Body of pancreas (tissue), 4 donors: ENCODE measurements at regions not wholly inside any gene's neighbourhood (a gene's known extent, or its start where the extent isn't known, plus 50 kb on each side); places are given as distances from the start of the nearest gene placed in this dataset.
A peak's percentile ranks its signal among the peaks of the same experiment; 100 is the strongest.

Experiments used
- ATAC-seq: fragments of 150-250 bp; one replicate; pipeline ENCODE4 v1.9.1; 2016
- DNase-seq, 4 donors: peaks; one replicate each; pipeline ENCODE4 v3.0.0-alpha.2; 2019
- H3K27ac ChIP-seq, 4 donors: fragments of 200-600 bp; sonication (generic); 1 replicate in 3 of 4; 2 replicates in 1 of 4; pipeline versions ENCODE4 v1.5.1 to v1.6.1; 2016 to 2019; ENCODE audit warnings: mild to moderate bottlenecking in 1 of 4, mixed read lengths in 1 of 4, moderate library complexity in 1 of 4
- H3K27me3 ChIP-seq, 2 donors: fragments of 200-600 bp; sonication (generic); one replicate each; pipeline ENCODE4 v1.6.0; 2016; ENCODE audit warnings: mild to moderate bottlenecking in 1 of 2
- H3K36me3 ChIP-seq, 2 donors: fragments of 200-600 bp; sonication (generic); replicated peaks in 1 of 2; 2 replicates each; pipeline ENCODE4 v1.5.1; 2016; ENCODE audit warnings: low read depth in 2 of 2; ENCODE audit not compliant: insufficient read depth in 1 of 2
- H3K4me1 ChIP-seq: fragments of 200-600 bp; sonication (generic); one replicate; pipeline ENCODE4 v1.6.0; 2016
- H3K4me3 ChIP-seq, 2 donors: fragments of 200-600 bp; sonication (generic); 1 replicate in 1 of 2; 2 replicates in 1 of 2; pipeline ENCODE4 v1.5.1; 2016 to 2019
- H3K9me3 ChIP-seq, 3 donors: fragments of 200-600 bp; sonication (generic); 1 replicate in 2 of 3; 2 replicates in 1 of 3; pipeline ENCODE4 v1.5.1; 2016
- POLR2A ChIP-seq, 3 donors: fragments of 450-650 bp; IDR thresholded peaks; one replicate each; pipeline ENCODE4 v1.6.1; 2016; ENCODE audit warnings: antibody characterized with exemption in 3 of 3, mild to moderate bottlenecking in 2 of 3
- WGBS, 2 donors: methylation state at CpG; one replicate each; pipeline ENCODE4 v1.1.5; 2017; 5-methylcytosine and 5-hydroxymethylcytosine counted together
- intact Hi-C: fragments of 100-400 bp; cut with DNase I; formaldehyde crosslinking; loops from one replicate; pipeline ENCODE4 v1.15.1; 2023
- TF ChIP-seq, protein P1 (sequence below), 7 experiments: fragments of 450-650 bp in 4 of 7; fragments of 200-600 bp in 3 of 7; sonication (generic) in 3 of 7; IDR thresholded peaks; one replicate each; pipeline ENCODE4 v1.5.1; 2016 to 2019; ENCODE audit warnings: antibody characterized with exemption in 7 of 7

- 45 to 59% methylated on average over 3 of the region's 3 CpGs for WGBS, 2 donors
- DNase-seq (no peak), ATAC-seq (no peak)
- Histone ChIP-seq H3K27ac (no peak overlapping the region), H3K4me1 (peaks cover 20% of the 10 kb centered on the region), H3K4me3 (no peak overlapping the region), H3K36me3 (no peaks in the 10 kb centered on the region), H3K9me3 (no peaks in the 10 kb centered on the region), H3K27me3 (no peaks in the 10 kb centered on the region)
- TF ChIP-seq, protein P1, sequence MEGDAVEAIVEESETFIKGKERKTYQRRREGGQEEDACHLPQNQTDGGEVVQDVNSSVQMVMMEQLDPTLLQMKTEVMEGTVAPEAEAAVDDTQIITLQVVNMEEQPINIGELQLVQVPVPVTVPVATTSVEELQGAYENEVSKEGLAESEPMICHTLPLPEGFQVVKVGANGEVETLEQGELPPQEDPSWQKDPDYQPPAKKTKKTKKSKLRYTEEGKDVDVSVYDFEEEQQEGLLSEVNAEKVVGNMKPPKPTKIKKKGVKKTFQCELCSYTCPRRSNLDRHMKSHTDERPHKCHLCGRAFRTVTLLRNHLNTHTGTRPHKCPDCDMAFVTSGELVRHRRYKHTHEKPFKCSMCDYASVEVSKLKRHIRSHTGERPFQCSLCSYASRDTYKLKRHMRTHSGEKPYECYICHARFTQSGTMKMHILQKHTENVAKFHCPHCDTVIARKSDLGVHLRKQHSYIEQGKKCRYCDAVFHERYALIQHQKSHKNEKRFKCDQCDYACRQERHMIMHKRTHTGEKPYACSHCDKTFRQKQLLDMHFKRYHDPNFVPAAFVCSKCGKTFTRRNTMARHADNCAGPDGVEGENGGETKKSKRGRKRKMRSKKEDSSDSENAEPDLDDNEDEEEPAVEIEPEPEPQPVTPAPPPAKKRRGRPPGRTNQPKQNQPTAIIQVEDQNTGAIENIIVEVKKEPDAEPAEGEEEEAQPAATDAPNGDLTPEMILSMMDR (IDR thresholded peaks at IDR 0.05): no peak
- TF ChIP-seq POLR2A (IDR thresholded peaks at IDR 0.05): no peak
- intact Hi-C loops: no loop called here
Measured at GRCh38 chr2:120666433-120666832, 69.2 kb upstream of the GLI2 start.

DNA sequence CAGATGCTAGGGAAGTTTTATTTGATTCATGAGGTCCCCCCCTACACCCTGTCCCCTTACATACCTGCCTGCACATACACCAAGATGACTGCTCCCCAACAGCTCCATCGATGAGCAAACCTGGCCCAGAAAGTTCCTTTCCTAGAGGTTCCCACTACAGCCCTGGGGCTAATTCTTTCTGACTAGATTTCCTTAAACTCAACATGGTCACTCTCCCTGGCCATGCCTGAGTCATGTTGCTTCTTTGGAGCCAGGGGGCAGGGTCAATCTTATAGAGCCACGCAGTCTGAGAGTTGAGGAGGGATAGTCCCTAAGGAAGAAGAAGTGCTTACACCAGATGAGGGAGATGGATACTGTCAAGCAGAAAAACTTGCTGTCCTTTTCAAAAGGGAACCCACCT is 67.7 kb upstream of the GLI2 start:
- intact Hi-C loops: no loop called here
- no peaks in the 10 kb centered on the region for H3K36me3 ChIP-seq
- H3K9me3 ChIP-seq: no peaks in the 10 kb centered on the region
- no peak overlapping the region for H3K4me3 ChIP-seq
- DNase-seq: no peak
- H3K4me1 ChIP-seq: peaks cover 15% of the 10 kb centered on the region
- no peak for TF ChIP-seq POLR2A (IDR thresholded peaks at IDR 0.05)
- TF ChIP-seq, protein P1 (IDR thresholded peaks at IDR 0.05): no peak
- H3K27ac ChIP-seq: no peak overlapping the region
- WGBS, 2 donors: 89 to 92% methylated on average over 2 of the region's 2 CpGs
- ATAC-seq: no peak
- H3K27me3 ChIP-seq: no peaks in the 10 kb centered on the region

DNA sequence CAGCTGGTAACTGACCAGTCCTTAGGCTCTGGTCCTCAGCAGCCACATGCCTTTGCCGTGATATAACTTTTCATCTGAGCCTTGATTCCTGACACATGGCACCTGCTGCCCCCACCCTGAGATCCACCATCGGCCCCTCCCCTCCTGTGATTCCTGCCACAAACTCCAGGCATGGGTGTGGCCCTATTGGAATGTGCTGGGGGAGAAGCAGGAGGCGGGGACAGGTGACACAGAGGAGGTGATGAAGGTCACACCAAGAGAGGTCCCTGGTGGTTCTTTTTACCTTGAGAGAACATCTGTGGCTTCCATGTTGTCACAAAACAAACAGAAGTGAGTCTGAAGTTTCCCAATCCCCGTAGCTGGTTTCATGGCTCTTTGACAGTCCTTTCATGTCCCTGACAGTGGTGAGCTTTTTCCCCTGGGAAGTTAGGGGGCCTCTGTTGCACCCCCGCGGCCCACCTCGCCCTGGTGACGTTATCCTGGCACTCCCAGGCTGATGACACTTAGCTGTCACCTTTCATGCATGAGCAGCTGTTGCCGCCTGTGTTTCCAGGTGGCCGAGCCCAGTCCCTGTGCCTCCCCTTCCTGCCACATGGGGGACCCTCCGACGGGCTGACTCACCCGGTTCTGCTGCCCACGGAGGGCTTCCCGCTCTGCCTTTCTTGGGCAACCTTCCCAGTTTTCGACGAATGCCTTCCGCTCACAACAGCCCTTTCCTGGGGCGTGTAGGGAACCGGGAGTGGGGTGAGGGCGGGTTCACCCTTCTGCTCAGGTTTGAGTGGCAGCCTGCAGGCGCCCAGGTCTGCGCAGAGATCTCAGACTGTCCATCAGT is 66.3 kb upstream of the GLI2 start:
- Histone ChIP-seq H3K36me3 (no peaks in the 10 kb centered on the region), H3K9me3 (no peaks in the 10 kb centered on the region), H3K4me3 (no peak overlapping the region), H3K4me1 (peaks cover 15% of the 10 kb centered on the region), H3K27ac (no peak overlapping the region), H3K27me3 (no peaks in the 10 kb centered on the region)
- DNase-seq (peak in 3 of 4 donors; percentile 30 to 52 (median 36)), ATAC-seq (peak; percentile 55)
- TF ChIP-seq, protein P1 (IDR thresholded peaks at IDR 0.05): peak in 2 of 7 experiments; percentile 25 to 33
- TF ChIP-seq POLR2A (IDR thresholded peaks at IDR 0.05): no peak
- intact Hi-C loops: no loop called here
- 16 to 35% methylated on average over 16 to 23 of the region's 23 CpGs for WGBS, 2 donors

- Histone ChIP-seq H3K4me1 (peaks cover 15% of the 10 kb centered on the region), H3K36me3 (no peaks in the 10 kb centered on the region), H3K9me3 (no peaks in the 10 kb centered on the region), H3K27me3 (no peaks in the 10 kb centered on the region), H3K27ac (no peak overlapping the region), H3K4me3 (no peak overlapping the region)
- no peak for TF ChIP-seq POLR2A (IDR thresholded peaks at IDR 0.05)
- TF ChIP-seq, protein P1 (IDR thresholded peaks at IDR 0.05): no peak
- 62 to 73% methylated on average over 12 of the region's 12 CpGs for WGBS, 2 donors
- no peak for DNase-seq
- intact Hi-C loops: loop anchor here (5.0 kb wide), 1 partner anchor 328 kb away; no protein-coding TSS in a partner anchor
- no peak for ATAC-seq
Measured at GRCh38 chr2:120669971-120670370, 65.7 kb upstream of the GLI2 start.
